Ishikawa (cell line): ENCODE measurements at regions not wholly inside any gene's neighbourhood (a gene's known extent, or its start where the extent isn't known, plus 50 kb on each side); places are given as distances from the start of the nearest gene placed in this dataset.

Experiments used
- CREB1 ChIP-seq: IDR thresholded peaks from 2 replicates; pipeline ENCODE4 v1.6.1; 2012; ENCODE audit warnings: low read depth
- EP300 ChIP-seq: IDR thresholded peaks from 2 replicates; pipeline ENCODE4 v1.6.1; 2012; ENCODE audit warnings: borderline replicate concordance
- RAD21 ChIP-seq: IDR thresholded peaks from 2 replicates; pipeline ENCODE4 v1.6.1; 2012; ENCODE audit warnings: low read depth
- REST ChIP-seq: IDR thresholded peaks from 2 replicates; pipeline ENCODE4 v1.6.1; 2012; ENCODE audit warnings: low read depth, mild to moderate bottlenecking

GRCh38 chr5:62051747-62052146 lies 254.3 kb upstream of the KIF2A start:
- TF ChIP-seq RAD21 (no peak), REST (no peak), EP300 (no peak), CREB1 (no peak)
